Mammary epithelial cell (primary cell): ENCODE measurements at regions not wholly inside any gene's neighbourhood (a gene's known extent, or its start where the extent isn't known, plus 50 kb on each side); places are given as distances from the start of the nearest gene placed in this dataset.
A peak's percentile ranks its signal among the peaks of the same experiment; 100 is the strongest.

ENCODE experiments used
- CTCF ChIP-seq, 2 donors: IDR thresholded peaks in 1 of 2; conservative IDR thresholded peaks in 1 of 2; 2 replicates each; pipeline ENCODE4 v1.5.1; 2011 to 2012; ENCODE audit warnings: inconsistent platforms in 2 of 2, low read length in 2 of 2, mild to moderate bottlenecking in 2 of 2, control low read depth in 1 of 2, low read depth in 1 of 2; ENCODE audit not compliant: insufficient read depth in 1 of 2; ENCODE audit errors: extremely low read depth in 1 of 2
- EZH2 ChIP-seq: IDR thresholded peaks from 2 replicates; pipeline ENCODE4 v1.6.1; 2012; ENCODE audit warnings: low read length, inconsistent platforms, borderline replicate concordance

DNA sequence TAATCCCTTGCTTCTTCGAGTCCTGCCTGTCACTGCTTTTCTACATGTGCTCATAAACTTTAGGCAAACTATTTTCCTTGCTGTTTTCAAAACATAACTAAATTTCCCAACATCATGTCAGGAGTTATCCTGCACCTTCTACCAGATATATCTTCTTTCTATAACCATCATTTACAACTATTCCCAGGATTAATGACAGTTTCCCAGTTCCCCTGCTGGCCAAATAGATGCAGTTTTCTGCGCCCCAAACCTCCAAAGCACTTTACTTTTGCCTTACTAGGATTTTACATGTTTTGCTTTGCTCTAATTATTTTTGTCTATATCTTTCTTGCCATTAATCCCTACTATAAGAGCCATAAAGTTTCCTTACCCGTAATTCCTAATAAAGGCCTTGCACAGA is 122.5 kb downstream of the GLUL start:
- TF ChIP-seq CTCF (conservative IDR thresholded peaks at IDR 0.05 in 1 of 2, IDR thresholded peaks at IDR 0.05 in 1 of 2; ENCODE audit: extremely low read depth in 1 of 2, insufficient read depth in 1 of 2, low read depth in 1 of 2, low read length in 2 of 2): peak in 1 of 2 donors; percentile 9
- no peak for TF ChIP-seq EZH2
